ENCODE measurements at regions not wholly inside any gene's neighbourhood (a gene's known extent, or its start where the extent isn't known, plus 50 kb on each side); places are given as distances from the start of the nearest gene placed in this dataset.

DNA sequence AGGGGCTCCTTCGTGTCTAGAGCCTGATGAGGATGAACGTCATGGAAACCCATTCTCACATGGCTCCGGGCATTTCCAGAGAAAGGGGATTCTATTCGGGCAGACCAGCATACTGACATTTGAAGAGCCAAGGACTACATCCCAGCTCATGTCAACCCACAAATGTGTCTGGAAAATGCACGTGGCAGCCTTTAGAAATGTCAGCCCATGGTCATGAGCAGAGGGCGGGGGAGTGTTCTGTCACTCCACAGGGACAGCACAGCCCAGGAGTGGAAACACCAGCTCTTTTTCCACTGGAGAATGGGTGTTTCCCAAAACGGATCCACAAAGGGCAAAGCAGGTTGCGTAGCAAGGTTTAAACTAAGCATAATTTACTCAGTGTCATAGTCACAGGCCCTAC is 207.0 kb downstream of the BCOR start:
- TF ChIP-seq, protein P1, sequence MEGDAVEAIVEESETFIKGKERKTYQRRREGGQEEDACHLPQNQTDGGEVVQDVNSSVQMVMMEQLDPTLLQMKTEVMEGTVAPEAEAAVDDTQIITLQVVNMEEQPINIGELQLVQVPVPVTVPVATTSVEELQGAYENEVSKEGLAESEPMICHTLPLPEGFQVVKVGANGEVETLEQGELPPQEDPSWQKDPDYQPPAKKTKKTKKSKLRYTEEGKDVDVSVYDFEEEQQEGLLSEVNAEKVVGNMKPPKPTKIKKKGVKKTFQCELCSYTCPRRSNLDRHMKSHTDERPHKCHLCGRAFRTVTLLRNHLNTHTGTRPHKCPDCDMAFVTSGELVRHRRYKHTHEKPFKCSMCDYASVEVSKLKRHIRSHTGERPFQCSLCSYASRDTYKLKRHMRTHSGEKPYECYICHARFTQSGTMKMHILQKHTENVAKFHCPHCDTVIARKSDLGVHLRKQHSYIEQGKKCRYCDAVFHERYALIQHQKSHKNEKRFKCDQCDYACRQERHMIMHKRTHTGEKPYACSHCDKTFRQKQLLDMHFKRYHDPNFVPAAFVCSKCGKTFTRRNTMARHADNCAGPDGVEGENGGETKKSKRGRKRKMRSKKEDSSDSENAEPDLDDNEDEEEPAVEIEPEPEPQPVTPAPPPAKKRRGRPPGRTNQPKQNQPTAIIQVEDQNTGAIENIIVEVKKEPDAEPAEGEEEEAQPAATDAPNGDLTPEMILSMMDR (IDR thresholded peaks at IDR 0.05): no peak
- Histone ChIP-seq H3K27ac (no peak overlapping the region), H3K4me3 (no peak overlapping the region)
- no peak for DNase-seq (ENCODE audit: low spot score)

DNA sequence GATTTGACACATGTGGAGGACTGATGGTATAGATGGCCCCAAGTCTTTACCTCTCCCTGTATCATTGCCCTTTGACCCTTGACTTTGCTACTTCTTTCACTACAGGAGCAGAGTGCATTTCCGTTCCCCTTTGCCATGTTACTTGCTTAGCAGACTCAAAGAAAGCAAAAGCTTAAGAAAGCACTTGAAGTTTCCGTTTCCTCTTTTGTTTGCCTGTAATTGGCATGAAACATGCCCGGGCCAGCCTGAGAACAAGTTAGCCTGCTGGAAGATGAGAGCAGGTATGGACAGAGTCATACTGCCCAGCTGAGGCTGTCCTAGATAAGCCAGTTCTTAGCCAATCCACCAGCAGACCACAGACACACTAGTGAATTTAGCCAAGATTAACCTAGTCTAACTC is 206.0 kb downstream of the BCOR start:
- no peak overlapping the region for H3K27ac ChIP-seq
- TF ChIP-seq, protein P1 (IDR thresholded peaks at IDR 0.05): no peak
- H3K4me3 ChIP-seq: no peak overlapping the region
- DNase-seq (ENCODE audit: low spot score): no peak

DNA sequence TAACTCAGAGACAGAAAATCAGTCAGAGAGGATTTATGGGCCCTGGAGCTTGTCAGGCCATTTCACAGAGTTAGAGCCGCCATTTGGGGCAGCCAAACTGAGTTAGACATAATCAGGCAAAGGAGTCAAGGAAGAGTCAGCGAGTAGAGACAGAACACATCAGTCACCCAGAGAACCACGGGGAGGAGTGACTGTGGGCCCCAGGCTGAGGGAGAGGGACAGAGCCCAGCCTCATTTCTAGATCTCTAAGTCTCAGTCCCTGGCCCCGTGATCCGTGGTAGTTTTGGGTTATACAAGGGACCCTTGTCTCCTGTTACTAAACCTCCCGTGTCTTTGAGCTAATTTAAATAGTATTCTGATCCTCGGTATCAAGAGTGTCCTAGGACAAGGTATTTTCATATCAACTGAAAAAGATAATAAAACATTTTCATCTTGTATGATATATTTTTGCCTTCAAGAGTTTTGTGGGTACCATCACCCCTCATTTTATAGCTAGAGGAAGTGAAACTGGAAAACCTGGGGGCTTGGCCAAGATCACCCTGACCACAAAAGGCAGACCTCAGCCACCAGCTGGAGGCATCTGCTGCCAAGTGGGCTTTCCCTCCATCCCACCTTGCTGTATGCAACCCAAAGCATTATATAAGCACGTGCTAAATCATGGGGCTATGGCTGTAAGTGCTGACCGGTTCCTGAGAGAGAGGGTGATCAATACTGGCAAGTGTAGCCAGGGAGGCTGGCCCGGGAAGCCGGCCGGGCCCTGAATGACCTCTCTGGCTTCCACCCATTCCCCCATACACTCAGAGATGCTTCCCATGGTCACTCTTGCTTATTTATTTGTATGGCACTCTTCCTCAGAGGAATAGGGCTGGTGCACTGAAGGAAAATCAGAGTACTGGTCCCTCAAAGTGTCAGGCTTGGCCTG is 204.1 kb downstream of the BCOR start:
- TF ChIP-seq, protein P1 (IDR thresholded peaks at IDR 0.05): no peak
- Histone ChIP-seq H3K27ac (no peak overlapping the region), H3K4me3 (no peak overlapping the region)
- no peak for DNase-seq (ENCODE audit: low spot score)

DNA sequence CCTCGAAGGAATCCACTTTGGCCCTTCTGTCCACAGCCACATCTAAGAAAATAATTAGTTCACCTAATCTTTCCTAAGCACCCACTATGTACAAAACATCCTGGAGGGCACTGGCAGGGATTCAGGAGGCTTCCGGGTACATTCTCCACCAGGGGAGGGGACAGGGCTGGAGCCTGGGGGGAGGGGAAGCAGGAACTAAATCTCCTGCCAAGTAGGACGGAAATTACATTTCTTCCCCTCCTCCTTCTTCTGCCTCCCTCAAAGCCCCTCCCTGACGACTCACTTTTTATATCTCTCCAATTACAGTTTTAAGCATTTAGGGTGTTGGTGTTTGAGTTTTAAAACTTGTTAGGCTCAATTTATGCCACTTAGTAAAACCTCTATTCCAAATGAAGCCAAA is 203.1 kb downstream of the BCOR start:
- TF ChIP-seq, protein P1 (IDR thresholded peaks at IDR 0.05): no peak
- no peak overlapping the region for H3K4me3 ChIP-seq
- no peak for DNase-seq (ENCODE audit: low spot score)
- H3K27ac ChIP-seq: peak overlapping the region in 1 of 2 donors; percentile 1

DNA sequence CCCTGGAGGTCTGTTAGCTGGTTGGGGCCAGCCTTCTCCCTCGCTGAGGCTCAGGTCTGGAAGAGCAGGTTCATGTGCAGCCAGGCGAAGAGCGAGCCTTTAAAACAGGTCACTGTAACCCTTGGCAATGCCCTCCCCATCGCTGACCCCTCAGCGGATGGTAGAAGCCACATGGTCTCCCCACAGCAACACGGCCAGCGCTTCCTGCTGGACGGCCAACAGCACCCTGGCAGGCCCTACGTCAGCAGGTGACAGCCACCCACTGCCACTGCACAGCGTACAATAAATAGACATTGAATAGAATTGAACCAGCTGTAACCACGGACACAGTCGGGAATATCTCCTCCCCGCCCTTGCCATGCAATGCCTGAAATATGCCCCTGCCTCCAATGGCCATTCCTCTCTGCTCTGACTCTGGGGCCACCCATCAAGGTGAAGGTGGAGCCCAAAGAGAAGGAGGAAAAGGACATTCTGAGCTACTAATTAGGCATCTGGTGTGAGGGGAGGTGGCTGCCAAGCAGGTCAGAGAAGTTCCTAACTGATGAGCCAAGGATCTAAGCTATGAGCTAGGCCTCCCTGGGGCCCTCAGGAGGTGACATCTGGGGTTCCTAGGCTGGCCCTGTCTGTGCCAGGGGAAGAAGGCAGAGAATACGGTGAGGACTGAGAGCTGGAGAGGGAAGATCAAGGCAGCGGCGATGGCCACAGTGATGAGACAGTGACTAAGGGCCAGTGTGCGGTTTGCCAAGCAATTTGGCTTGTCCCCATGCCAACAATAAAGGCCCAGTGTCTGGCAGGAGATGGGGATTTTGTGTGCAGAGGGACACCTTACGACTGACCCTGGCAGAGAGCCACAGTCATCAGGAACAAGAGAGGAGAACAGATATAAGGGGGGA is 202.3 kb downstream of the BCOR start:
- no peak for DNase-seq (ENCODE audit: low spot score)
- TF ChIP-seq, protein P1 (IDR thresholded peaks at IDR 0.05): no peak
- no peak overlapping the region for H3K4me3 ChIP-seq
- H3K27ac ChIP-seq: peak overlapping the region in 1 of 2 donors; percentile 3

DNA sequence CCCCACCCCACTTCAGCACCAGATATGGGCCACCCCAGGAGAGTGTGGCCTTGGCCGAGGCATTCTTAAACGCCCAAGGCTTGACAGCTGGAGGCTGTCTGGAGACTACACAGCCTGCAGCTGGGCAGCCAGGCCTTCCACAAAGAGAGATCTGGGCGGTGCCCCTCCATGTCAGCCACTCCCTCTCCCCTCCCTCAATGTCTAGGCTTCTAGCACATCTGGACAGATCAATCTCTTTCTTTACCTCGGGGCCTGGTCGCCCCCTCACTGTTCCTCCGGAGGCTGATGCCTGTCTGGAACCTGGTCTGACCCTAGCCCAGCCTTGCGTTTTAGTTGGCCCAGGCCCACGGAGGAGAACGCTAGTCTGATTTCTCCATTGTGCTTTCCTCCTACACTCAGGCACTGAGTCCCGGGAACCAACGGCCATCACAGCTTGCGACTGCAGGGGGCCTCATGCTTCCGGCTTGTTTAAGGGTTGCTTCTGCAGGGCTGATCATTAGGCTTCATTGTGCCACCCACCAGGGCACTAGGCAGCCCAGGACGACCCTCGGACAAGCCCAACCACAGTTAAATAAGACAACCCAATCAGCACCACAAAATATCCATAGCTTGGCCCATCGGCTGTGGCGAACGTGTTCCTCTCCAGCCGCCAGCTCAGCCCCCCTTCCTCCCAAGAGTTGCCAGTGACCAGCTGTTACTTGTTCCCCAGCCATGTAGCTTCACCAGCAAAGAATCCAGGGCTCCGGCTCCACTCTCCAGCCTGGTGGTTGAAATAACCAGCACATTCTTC is 200.6 kb downstream of the BCOR start:
- peak; percentile 80 for DNase-seq (ENCODE audit: low spot score)
- H3K4me3 ChIP-seq: peak overlapping the region; percentile 25
- H3K27ac ChIP-seq: peak overlapping the region in 1 of 2 donors; percentile 78
- TF ChIP-seq, protein P1 (IDR thresholded peaks at IDR 0.05): no peak

All from coronary artery (tissue), 2 donors.